ENCODE measurements at regions not wholly inside any gene's neighbourhood (a gene's known extent, or its start where the extent isn't known, plus 50 kb on each side); places are given as distances from the start of the nearest gene placed in this dataset.
A peak's percentile ranks its signal among the peaks of the same experiment; 100 is the strongest.

DNA sequence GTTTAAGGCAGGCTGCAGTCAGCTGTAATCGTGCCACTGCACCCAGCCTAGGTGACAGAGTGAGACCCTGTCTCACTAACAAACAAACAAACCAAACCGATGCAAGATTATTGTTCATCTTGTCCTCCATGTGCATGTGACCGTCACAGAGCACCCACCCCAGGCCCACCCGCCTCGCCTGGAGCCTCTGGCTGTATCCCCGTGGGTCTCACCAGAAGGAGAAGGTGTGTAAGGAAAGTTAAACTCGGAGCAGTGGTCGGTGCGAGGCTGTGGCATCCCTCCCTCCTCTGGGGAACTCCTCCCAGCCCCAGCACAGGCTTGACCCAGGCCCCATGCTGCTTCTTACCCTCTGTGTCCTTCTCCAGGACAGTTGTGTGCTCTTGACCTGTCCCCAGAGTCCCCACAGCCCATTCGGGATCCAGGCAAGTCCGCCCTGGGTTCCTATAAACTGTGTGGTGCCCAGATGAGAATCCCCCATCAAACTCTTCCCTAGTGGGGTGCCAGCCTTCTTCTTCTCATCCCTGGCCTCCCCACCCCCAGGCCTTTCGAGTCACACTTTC is 318.4 kb downstream of the AJAP1 start:
- no peak for DNase-seq

DNA sequence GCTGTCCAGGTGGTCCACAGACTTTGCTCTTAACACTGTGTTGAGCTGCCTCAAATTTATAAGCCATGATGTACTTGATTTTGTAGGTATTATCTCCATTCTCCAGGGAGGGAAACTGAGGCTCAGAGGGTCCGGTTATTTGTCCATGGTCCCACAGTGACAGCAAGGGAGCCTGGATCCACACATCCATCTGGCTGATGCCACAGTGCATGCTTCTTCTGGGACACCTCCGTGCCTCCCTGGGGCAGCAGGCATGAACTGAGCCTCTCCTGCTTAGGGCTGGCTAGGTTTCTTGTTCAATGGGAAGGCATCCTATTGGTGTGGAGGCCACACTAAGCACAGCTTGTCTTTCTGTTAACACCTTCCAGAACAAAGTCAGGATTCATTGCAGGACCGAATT is 317.3 kb downstream of the AJAP1 start:
- DNase-seq = no peak

DNA sequence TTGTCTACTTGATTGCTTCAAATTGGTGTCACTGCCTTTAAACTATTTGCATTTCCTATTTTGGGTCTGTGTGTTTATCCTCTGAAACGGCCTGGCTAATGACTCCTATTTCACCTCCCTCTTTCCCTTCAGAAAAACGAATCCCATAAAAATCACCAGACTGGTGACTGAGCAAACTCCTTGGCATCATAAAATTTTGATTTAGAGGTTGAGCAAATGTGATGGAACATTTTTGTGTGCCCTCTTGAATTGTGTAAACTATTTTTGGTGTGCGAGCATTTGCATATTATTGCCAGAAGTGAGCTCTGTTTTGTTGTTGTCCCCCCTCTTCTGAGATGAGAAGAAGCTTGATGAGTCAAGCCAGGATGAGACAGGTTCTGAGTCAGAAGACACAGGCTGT is 316.1 kb downstream of the AJAP1 start:
- DNase-seq = peak; percentile 1

DNA sequence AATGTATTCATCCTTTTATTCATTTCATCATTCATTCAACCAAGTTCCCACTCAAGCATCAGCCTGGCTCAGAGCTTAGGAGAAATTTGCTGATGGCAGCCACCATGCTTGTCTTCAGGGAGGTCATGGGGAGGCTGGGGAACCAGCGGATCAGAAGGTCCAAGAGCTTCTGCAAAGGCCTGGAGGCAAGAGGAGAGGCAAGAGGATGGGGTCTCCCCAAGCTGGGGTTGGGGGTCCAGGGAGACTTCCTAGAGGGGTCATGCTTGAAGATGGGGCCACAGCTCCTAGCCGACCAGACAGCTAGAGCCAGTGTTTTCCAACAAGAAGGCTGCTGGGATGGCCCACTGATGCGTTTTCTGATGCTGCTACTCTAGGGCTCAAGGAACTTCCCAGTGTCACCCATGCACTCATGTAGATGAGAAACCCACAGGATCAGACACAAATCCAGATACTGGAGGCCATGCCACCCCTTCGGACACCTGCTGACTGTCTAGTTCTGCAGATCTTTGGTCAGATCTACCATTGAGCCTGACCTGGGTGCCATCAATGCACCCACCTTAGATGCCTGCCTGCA is 315.2 kb downstream of the AJAP1 start:
- DNase-seq = no peak

DNA sequence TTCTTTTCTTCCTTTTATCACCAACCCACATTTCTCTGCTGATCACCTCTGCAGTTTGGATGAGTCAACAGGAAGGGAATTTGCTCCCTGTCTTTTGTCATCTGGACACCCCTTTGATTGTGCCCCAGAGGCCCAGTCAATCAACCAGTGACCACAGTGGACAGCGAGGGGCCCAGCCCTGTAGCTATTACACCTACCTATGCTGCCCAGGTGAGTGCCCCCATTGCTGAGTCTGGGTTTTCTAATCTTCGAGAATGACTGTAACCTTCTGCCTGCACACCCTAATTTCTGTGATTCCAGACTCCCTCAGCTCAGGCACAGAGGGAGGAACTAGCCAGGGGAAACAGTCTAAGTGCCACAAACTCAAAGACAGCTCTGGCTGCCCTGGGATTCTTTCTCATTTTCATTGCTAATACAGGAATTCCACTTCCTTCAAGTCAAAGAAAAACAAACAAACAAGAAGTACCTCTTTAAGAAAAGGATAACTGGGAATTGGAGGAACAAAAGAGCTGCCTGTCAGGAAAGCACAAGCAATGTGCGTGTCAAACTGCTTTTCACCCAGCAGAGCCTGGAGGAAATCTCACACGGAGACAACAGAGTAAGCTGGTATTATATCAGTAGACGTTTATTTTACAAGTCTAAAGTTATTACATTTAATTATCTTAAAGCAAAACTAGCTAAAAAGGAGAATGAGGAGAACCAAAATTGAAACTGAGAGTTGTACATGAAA is 311.1 kb downstream of the AJAP1 start:
- no peak for DNase-seq

DNA sequence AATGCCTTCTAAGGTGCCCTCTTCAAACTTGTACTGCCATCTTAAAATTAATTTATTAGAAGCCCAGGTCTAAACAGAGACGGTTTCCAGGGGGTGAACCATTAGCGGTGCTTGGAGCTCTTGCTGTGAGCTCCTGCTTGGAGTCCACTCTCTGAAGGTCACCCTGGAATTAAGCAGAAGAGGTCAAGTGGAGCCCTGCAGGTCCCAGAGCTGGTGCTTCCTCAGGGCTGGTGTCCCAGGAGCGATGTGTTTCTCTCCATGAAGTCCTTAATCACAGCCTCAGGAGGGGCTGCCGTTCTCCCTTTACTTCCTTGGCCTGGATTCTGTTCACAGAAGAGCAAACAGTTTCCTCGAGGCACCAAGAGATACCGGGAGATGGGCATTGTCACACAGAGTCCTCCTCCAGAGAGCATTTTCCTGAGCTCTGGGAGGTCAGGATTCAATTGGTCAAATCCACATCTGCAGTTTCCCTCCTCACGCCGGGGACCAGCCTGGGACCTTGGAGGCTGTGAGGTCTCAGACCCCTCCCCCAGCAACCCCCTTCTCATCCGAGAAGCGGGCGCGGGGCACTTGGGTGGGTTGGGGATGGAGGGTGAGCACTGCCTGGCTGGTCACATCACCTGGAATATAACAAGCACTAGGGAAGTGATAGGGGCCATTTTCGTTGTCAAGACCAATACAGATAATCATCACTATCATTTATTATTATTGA is 310.4 kb downstream of the AJAP1 start:
- DNase-seq = no peak

DNA sequence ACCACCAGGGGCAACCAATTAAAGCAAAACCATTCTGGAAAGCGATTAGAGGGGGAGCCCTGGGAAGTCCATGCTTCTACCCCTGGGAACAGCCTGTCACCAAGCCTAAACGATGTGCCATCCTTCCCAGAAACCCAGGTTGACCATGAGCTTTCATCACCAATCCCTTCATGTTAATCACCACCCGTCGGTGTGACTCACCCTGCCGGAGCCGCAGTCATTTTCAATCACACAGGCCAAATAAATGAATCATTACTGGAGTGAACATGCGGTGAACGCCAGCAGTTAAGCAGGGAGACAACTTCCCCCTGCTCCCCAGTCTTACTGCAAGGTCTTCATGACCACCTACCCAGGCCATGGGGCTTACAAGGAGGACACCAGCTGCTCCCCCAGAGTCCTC is 308.8 kb downstream of the AJAP1 start:
- no peak for DNase-seq

DNA sequence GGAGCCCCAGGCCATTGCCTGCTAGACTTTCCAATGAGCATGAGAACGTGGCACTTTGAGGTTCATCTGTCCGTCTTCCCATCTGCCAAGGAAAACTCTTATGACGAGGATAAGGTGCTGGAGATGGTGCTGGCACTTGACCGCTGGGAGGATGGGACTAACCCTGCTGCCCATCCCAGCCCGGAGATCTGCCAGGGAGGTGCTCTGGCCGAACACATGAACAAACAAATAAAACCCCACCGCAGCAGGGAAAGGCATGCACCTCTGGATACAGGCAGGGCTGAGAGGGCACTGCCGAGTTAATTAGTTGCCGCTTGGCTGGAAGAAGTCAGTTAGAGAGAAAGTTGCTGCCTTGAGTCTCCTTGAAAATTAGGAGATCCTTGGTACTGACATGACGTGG is 308.4 kb downstream of the AJAP1 start:
- DNase-seq = no peak

DNA sequence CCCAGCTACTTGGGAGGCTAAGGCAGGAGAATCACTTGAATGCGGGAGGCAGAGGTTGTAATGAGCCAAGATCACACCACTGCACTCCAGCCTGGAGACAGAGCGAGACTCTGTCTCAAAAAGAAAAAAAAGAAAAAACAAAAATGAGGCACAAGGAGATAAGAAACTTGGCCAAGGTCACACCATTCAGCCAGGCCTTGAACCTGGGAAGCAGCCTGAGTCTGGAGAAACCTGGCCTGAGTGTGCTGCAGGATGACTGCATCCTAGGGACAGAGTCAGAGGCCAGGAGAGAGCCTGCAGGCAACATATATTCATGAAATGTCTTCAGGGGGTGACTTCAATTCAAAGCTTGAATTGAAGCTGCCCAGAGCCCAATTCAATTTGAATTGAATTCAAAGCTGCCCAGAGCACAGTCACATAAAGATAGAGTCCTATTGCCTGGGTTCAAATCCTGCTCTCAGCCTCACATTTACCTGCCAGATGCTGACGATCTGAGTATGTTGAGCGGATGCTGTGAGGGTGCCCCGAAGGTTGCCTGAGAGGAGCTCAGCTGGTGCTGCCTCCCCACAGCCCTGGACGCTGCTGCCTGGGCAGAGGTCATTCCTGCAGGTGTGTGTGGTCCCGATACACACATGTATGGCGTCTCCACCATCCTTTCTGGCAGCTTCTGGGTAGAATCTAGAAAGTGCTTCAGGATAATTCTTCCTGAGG is 307.7 kb downstream of the AJAP1 start:
- no peak for DNase-seq

DNA sequence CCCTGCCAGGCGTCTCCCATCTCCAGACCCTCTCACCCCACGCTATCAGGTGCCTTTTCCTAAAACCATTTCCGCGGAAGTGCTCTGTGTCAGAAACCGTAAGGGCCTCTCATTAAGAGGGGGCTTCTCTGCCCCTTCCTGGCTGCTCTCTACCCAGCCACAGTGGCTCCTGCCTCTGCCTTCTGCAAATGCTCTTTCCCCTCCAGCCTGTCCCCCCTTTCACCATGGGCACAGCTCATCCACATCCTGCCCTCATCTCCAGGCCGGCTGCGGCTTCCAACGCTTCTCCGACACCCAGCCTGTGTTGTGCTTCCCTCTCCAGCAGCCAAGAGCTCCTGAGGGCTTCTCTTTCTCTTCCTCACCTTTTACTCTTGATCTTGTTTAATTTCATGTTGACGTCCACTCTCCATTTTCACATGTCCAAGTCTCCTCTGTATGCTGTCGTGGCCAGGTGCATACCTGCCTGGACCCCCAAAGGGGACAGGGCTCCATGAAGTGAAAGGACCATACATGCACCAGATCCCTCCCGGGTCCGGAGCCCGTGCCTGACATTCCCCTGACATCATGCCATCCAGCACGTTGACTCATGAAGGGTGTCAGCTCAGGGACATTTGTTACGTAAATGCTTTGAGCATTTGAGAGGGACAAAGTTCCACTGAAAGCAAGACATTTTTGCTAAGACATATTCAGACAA is 306.5 kb downstream of the AJAP1 start:
- no peak for DNase-seq

DNA sequence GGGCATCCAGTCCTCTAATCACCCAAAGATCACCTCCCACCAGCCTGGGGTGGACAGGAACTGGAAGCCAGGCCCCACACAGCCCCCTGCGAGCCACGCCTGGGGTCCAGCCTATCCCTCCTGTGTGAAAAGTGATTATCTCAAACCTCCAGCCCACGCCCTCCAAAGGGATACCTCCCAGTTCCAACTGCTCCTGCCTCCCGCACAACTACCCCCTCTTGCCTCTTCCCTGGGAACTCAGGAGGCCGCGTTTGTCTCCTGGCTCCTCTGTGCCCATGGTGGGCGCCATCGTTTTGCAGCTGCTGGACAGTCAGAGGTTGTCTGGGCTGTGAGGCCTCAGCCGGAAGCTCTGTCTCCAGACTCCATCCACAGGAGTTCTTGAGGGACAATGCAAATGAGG is 305.9 kb downstream of the AJAP1 start:
- no peak for DNase-seq

DNA sequence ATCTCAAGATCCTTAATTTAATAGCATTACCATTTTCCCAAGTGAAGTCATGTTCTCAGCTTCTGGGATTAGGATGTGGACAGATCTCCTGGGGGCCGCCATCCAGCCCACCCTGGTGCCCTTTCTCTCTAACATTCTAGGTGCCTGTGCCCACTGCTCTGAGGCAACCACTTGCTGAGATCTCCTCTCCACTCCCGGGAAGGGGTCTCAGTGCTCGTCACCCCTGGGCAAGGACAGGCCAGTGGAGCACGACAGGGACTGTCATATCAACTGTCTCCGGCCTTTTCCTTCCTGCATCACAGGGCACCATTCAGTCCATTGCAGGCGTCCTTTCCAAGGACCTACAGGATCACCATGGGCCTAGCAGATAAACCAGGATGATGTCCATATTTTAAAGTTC is 304.8 kb downstream of the AJAP1 start:
- DNase-seq = no peak

DNA sequence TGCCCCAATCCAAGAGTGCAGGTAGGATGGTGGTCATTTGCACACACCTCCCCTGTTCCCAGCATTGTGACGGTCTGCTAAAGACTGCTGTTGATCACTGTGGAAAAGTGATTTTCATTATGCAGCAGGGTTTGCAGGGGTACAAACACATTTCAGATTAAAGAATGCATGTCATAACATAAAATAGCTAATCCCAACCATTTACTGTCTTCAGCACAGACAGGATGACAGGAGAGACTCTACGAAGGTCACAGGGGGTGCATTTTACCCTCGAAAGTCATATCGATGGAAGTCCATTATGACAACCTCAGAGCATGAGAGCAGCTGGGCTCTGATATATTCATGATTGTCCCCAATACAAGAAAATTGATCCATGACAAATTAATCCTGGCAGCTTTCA is 302.6 kb downstream of the AJAP1 start:
- DNase-seq = no peak

DNA sequence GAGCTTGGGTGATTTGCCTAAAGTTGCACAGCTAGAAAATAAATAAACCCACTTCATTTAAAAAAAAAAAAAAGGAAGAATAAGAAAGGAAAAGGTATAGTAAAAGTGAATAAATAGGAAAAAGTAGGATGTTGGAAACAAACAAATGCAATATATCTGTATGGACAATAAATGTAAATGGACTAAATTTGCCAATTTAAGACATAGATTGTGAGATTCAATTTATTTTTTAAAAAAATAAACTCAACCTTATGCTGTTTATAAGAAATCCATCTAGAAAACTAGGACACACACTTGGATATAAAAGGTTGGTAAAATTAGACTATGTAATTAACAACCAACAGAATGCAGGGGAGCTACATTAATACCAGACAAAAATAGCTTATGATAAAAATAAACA is 300.0 kb downstream of the AJAP1 start:
- no peak for DNase-seq

DNA sequence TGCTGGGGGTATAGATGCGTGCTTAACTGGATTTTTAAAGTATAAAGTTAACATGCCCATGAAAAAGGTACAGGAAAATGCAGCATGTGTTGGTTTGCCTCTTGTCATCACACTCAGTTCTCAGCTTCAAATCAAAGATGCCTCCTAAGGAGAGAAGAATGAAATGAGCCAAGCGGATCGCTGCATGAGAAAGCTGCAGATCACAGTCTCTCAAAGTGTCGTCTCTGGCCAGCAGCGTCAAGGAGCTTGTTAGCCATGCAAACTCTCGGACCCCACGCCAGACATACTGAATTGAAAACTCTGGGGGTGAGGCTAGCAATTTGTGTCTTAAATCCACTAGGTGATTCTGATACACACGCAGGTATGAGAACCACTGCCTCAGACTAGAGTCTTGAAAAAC is 297.2 kb downstream of the AJAP1 start:
- no peak for DNase-seq

DNA sequence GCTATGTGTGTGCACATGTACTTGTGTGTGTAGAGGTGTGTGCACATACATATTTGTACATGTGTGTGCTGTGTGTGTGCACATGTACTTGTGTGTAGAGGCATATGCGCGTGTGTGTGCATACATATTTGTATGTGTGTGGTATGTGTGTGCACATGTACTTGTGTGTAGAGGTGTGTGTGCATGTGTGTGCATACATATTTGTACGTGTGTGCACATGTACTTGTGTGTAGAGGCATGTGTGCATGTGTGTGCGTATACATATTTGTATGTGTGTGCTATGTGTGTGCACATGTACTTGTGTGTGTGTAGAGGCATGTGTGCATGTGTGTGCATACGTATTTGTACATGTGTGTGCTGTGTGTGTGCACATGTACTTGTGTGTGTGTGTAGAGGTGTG is 291.9 kb downstream of the AJAP1 start:
- DNase-seq = no peak

DNA sequence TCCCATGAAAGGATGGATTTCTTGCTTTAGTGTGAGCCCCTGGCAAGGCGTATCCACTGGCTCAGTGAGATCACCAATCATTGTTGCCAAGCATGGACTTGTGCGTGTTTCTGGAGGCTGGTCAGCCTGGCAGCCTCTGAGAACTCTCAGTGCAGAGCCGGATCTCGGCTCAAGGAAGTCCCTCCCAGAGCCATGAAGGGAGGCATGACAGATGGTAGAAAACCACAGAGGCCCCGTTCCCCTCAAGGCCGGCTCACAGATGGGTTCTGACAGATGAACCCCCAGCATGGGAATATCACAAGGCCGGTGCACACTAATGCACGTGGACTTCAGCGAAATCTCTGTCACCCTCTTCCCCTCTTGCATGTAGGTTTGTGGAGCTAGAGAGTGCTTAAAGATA is 290.5 kb downstream of the AJAP1 start:
- no peak for DNase-seq

DNA sequence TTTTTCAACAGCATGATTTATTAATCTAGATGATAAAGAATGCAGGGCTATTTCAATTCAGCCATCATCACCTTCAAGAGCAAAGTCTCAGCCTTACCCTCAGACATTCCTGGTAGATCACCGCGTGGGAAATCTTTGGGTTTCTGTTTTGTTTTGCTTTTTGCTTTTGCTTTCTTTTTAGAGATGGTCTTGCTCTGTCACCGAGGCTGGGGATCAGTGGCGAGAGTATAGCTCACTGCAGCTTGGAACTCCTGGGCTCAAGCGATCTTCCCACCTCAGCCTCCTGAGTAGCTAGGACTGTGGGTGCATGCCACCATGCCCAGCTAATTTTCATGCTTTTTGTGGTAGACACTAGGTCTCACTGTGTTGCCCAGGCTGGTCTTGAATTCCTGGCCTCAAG is 289.7 kb downstream of the AJAP1 start:
- DNase-seq = no peak

DNA sequence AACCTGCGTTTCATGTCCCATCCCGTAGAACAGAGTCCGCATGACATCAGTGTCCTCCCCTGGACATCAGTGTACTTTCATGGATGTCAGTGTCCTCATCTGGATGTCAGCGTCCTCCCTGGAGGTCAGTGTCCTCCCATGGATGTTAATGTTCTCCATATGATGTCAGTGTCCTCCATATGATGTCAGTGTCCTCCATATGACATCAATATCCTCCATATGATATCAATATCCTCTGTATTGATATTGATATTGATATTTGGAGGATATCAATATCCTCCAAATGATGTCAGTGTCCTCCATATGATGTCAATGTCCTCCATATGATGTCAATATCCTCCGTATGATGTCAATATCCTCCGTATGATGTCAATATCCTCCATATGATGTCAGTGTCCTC is 284.9 kb downstream of the AJAP1 start:
- no peak for DNase-seq

DNA sequence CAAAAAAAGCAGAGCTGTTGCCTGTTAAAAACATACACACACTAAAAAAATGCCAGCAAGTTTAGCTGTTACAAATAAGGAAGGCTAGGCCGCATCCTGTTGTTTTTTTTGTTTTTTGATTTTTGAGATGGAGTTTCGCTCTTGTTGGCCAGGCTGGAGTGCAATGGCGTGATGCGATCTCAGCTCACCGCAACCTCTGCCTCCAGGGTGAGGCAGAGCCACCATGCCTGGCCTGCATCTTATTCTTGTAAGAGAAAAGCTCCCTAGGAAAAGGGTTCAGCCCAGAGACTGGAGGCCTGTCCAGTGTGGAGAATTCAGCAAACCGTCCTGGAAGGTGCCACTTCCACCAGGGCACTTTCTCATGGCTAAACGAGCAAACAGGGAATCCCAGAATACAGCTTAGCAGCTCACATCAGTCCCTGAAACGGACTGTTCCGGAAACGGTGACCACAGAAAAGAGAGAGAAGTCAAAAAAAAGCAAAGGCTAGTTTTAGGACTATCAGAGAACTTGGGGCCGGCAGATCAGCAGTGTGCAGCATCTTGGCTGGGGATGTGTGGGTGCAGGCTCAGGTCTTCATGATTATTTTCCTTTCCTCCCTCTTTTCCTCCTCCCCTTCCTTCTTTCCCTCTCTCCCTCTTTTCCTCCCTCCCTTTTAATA is 283.6 kb downstream of the AJAP1 start:
- no peak for DNase-seq

DNA sequence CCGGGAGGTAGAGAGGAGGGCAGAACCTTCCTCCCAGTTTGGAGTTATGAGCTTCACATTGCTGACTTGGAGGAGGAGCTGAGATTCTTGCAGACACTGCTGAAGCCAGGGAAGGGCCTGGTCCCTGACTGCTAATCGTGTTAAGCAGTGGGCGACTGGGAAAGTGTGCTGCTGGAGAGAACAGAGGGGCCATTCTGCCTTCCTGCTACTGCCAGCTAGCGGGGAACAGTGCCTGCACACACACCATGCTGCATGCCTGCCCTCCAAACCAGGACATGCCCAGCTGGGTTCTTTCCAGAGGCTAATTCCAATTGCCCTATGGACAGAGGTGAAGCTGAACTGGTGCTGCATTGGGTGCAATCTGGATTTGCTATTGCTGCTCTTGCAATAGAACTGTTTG is 281.4 kb downstream of the AJAP1 start:
- no peak for DNase-seq

DNA sequence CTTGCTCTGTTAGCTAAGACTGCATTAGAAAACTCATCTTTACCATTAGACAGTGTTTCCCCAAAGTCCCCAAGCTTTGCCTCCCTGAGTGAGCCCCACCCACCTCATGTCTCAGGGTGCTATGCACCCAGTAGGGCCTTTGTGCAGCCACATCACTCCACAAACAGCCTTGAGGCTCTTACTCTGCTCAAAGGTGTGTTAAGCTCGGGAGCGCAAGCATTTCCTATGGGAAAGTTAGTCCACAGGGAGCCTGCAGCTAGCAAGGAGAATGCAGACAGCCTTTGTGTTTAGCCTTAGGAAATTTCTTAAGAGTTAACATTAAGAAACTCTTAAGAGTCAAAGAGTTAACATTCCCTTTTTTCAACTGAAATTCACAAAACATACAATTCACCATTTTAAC is 278.8 kb downstream of the AJAP1 start:
- DNase-seq = no peak
